GM06990 (cell line): ENCODE measurements at regions not wholly inside any gene's neighbourhood (a gene's known extent, or its start where the extent isn't known, plus 50 kb on each side); places are given as distances from the start of the nearest gene placed in this dataset.
A peak's percentile ranks its signal among the peaks of the same experiment; 100 is the strongest.

Source experiments
- DNase-seq: peaks from one replicate; pipeline ENCODE4 v3.0.0-alpha.2; 2011; ENCODE audit not compliant: insufficient read length; ENCODE audit errors: extremely low read depth
- H3K27me3 ChIP-seq: replicated peaks from 2 replicates; pipeline ENCODE4 v1.6.0; 2011; ENCODE audit warnings: low read length; ENCODE audit not compliant: control insufficient read depth, insufficient read depth
- H3K36me3 ChIP-seq: 2 replicates; pipeline ENCODE4 v1.5.1; 2011; ENCODE audit warnings: low read length; ENCODE audit not compliant: control insufficient read depth, insufficient read depth
- H3K4me3 ChIP-seq: replicated peaks from 2 replicates; pipeline ENCODE4 v1.5.1; 2011; ENCODE audit warnings: low read depth, mild to moderate bottlenecking, control low read depth, low read length
- TF ChIP-seq, protein P1 (sequence below): IDR thresholded peaks from 2 replicates; pipeline ENCODE4 v1.5.1; 2011; ENCODE audit warnings: low read length, control low read depth, mild to moderate bottlenecking, inconsistent platforms; ENCODE audit not compliant: insufficient read depth, poor library complexity, severe bottlenecking

DNA sequence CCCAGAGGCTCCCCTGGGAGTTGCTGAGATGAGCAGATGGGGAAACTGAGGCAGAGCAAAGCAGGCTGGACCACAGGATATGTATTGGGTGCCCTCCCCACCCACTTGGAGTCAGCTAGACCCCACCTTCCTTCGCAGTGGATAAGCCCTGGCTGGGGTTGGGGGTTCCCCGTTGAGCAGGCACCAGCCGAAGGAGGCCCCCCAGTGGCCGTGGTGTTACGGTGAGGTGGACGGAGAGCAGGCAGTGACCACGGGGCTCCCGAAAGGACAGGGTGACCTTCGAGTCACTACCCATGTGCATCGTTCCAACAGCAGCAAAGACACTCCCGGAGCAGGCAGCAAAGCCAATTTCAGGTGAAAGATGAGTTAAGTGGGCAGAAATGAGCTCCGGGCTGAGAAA is 62.4 kb upstream of the ADGRE5 start:
- no peaks in the 10 kb centered on the region for H3K36me3 ChIP-seq
- TF ChIP-seq, protein P1, sequence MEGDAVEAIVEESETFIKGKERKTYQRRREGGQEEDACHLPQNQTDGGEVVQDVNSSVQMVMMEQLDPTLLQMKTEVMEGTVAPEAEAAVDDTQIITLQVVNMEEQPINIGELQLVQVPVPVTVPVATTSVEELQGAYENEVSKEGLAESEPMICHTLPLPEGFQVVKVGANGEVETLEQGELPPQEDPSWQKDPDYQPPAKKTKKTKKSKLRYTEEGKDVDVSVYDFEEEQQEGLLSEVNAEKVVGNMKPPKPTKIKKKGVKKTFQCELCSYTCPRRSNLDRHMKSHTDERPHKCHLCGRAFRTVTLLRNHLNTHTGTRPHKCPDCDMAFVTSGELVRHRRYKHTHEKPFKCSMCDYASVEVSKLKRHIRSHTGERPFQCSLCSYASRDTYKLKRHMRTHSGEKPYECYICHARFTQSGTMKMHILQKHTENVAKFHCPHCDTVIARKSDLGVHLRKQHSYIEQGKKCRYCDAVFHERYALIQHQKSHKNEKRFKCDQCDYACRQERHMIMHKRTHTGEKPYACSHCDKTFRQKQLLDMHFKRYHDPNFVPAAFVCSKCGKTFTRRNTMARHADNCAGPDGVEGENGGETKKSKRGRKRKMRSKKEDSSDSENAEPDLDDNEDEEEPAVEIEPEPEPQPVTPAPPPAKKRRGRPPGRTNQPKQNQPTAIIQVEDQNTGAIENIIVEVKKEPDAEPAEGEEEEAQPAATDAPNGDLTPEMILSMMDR: peak; percentile 58
- no peak for DNase-seq
- no peak overlapping the region for H3K4me3 ChIP-seq
- H3K27me3 ChIP-seq: no peaks in the 10 kb centered on the region

- no peaks in the 10 kb centered on the region for H3K36me3 ChIP-seq
- no peak for DNase-seq
- H3K27me3 ChIP-seq: no peaks in the 10 kb centered on the region
- no peak overlapping the region for H3K4me3 ChIP-seq
- TF ChIP-seq, protein P1: no peak
These were observed 64.1 kb upstream of the ADGRE5 start for GRCh38 chr19:14317157-14317556.

- TF ChIP-seq, protein P1: no peak
- H3K4me3 ChIP-seq: no peak overlapping the region
- H3K36me3 ChIP-seq: no peaks in the 10 kb centered on the region
- DNase-seq: no peak
- no peaks in the 10 kb centered on the region for H3K27me3 ChIP-seq
These were observed 65.8 kb upstream of the ADGRE5 start for GRCh38 chr19:14315433-14315832.

DNA sequence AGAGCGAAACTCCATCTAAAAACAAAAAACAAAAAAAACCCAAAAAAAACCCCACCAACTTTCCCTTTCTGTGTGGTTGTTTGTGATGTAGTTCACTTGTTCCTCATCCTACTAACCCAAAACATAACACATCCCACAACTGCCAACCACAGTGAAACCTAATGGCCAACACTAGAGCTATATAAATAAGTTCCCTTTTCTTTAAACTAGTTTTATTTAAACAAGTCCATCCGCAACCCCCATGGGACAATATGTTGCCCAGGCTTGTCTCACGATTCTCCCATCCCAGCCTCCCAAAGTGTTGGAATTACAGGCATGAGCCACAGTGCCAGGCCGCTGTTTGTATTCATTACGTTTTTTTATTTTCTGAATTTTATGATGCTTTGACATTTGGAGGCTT is 71.2 kb upstream of the ADGRE5 start:
- TF ChIP-seq, protein P1: no peak
- peak; percentile 41 for DNase-seq
- H3K27me3 ChIP-seq: no peaks in the 10 kb centered on the region
- H3K36me3 ChIP-seq: no peaks in the 10 kb centered on the region
- no peak overlapping the region for H3K4me3 ChIP-seq

DNA sequence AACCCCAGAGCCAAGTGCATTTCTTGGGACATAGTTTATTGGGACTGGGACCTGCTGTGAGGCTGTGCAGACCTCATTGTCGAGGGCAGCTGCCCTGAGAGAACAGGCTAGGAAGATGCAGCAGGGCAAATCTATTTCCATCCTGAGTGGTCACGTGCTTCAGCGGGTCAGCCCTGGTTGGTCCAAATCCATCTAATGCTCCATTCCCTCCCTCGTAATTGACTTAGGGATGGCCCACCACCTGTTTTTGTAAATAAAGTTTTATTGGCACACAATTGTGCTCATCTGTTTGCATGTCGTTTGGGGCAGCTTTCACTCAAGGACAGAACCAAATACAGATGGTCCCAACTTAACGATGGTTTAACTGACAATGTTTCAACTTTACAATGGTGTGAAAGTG is 75.5 kb upstream of the ADGRE5 start:
- Histone ChIP-seq H3K4me3 (no peak overlapping the region), H3K27me3 (no peaks in the 10 kb centered on the region), H3K36me3 (no peaks in the 10 kb centered on the region)
- no peak for DNase-seq
- TF ChIP-seq, protein P1: no peak

- DNase-seq: no peak
- Histone ChIP-seq H3K27me3 (no peaks in the 10 kb centered on the region), H3K4me3 (no peak overlapping the region), H3K36me3 (no peaks in the 10 kb centered on the region)
- TF ChIP-seq, protein P1: no peak
These were observed 80.1 kb upstream of the ADGRE5 start for GRCh38 chr19:14301150-14301549.
